GM23338 (cell line): ENCODE measurements at regions not wholly inside any gene's neighbourhood (a gene's known extent, or its start where the extent isn't known, plus 50 kb on each side); places are given as distances from the start of the nearest gene placed in this dataset.
A peak's percentile ranks its signal among the peaks of the same experiment; 100 is the strongest.

Experiments
- ATAC-seq: fragments of 200-7000 bp; cut with Tn5 transposase; 3 replicates; pipeline ENCODE4 v1.9.1; 2020
- DNase-seq: peaks from one replicate; pipeline ENCODE4 v3.0.0-alpha.2; 2015; ENCODE audit warnings: low spot score
- H2AFZ ChIP-seq: fragments of 200-600 bp; sonication (generic); 2 replicates; pipeline ENCODE4 v1.8.0; 2016; ENCODE audit warnings: antibody characterized with exemption, mild to moderate bottlenecking, moderate library complexity
- H3F3A ChIP-seq: fragments of 200-600 bp; sonication (generic); replicated peaks from 2 replicates; pipeline ENCODE4 v1.8.0; 2017; ENCODE audit warnings: antibody characterized with exemption, mixed run types, low read depth
- H3K27ac ChIP-seq: fragments of 200-600 bp; sonication (generic); 2 replicates; pipeline ENCODE4 v1.6.1; 2016; ENCODE audit warnings: low read depth
- H3K27me3 ChIP-seq: fragments of 200-600 bp; sonication (generic); 2 replicates; pipeline ENCODE4 v1.8.0; 2016; ENCODE audit warnings: mild to moderate bottlenecking, mixed run types, moderate library complexity; ENCODE audit not compliant: insufficient read depth
- H3K36me3 ChIP-seq: fragments of 200-600 bp; sonication (generic); 2 replicates; pipeline ENCODE4 v1.8.0; 2016; ENCODE audit warnings: mild to moderate bottlenecking; ENCODE audit not compliant: insufficient read depth
- H3K4me1 ChIP-seq: fragments of 200-600 bp; sonication (generic); 2 replicates; pipeline ENCODE4 v1.8.0; 2016; ENCODE audit warnings: mild to moderate bottlenecking, moderate library complexity; ENCODE audit not compliant: insufficient read depth
- H3K4me2 ChIP-seq: fragments of 200-600 bp; sonication (generic); 2 replicates; pipeline ENCODE4 v1.7.1; 2017; ENCODE audit warnings: mixed run types
- H3K4me3 ChIP-seq: fragments of 200-600 bp; sonication (generic); 2 replicates; pipeline ENCODE4 v1.6.1; 2016; ENCODE audit warnings: mixed run types
- H3K79me2 ChIP-seq: fragments of 200-600 bp; sonication (generic); replicated peaks from 2 replicates; pipeline ENCODE4 v1.8.0; 2017; ENCODE audit warnings: mild to moderate bottlenecking; ENCODE audit not compliant: insufficient read depth
- H3K9me2 ChIP-seq: fragments of 200-600 bp; sonication (generic); 2 replicates; pipeline ENCODE4 v1.8.0; 2017; ENCODE audit not compliant: insufficient read depth
- H4K20me1 ChIP-seq: fragments of 200-600 bp; sonication (generic); replicated peaks from 2 replicates; pipeline ENCODE4 v1.8.0; 2017; ENCODE audit warnings: mild to moderate bottlenecking; ENCODE audit not compliant: insufficient read depth
- H3K27ac Mint-ChIP-seq: 2 replicates; pipeline ENCODE4 v1.8.0; 2020; ENCODE audit warnings: inconsistent platforms, mild to moderate bottlenecking, moderate library complexity, mixed read lengths
- H3K27me3 Mint-ChIP-seq: 3 replicates; pipeline ENCODE4 v1.8.0; 2022; ENCODE audit warnings: low read depth, mild to moderate bottlenecking, moderate library complexity, mixed read lengths, inconsistent platforms; ENCODE audit not compliant: insufficient read depth, poor library complexity
- H3K36me3 Mint-ChIP-seq: 3 replicates; pipeline ENCODE4 v1.8.0; 2021; ENCODE audit warnings: low read depth, mild to moderate bottlenecking, inconsistent platforms, moderate library complexity, mixed read lengths
- H3K4me1 Mint-ChIP-seq: 3 replicates; pipeline ENCODE4 v1.8.0; 2020; ENCODE audit warnings: mild to moderate bottlenecking, inconsistent platforms, mixed read lengths
- H3K4me3 Mint-ChIP-seq: 3 replicates; pipeline ENCODE4 v1.8.0; 2021; ENCODE audit warnings: moderate library complexity, mild to moderate bottlenecking, inconsistent platforms, mixed read lengths
- H3K9me3 Mint-ChIP-seq: 3 replicates; pipeline ENCODE4 v1.8.0; 2020; ENCODE audit warnings: moderate library complexity, mild to moderate bottlenecking, inconsistent platforms, mixed read lengths
- CREB1 ChIP-seq: fragments of 250-450 bp; sonication (Bioruptor Pico); IDR thresholded peaks from 2 replicates; pipeline ENCODE4 v1.5.0; 2020; ENCODE audit warnings: low read depth, mild to moderate bottlenecking, moderate library complexity
- CTCF ChIP-seq, 2 experiments: fragments of 200-600 bp in 1 of 2; sonication (generic) in 1 of 2; conservative IDR thresholded peaks; 2 replicates each; pipeline versions ENCODE4 v1.5.1 to v1.6.1; 2016 to 2017; ENCODE audit warnings: antibody characterized with exemption in 2 of 2, low read depth in 2 of 2, mild to moderate bottlenecking in 2 of 2, moderate library complexity in 1 of 2
- EZH2 ChIP-seq: fragments of 200-600 bp; sonication (generic); IDR thresholded peaks from one replicate; pipeline ENCODE4 v1.8.0; 2017; ENCODE audit warnings: antibody characterized with exemption, mild to moderate bottlenecking, low read depth; ENCODE audit not compliant: unreplicated experiment
- EZH2phosphoT487 ChIP-seq: fragments of 200-600 bp; sonication (generic); IDR thresholded peaks from one replicate; pipeline ENCODE4 v1.8.1; 2018; ENCODE audit warnings: antibody characterized with exemption; ENCODE audit not compliant: unreplicated experiment
- JUNB ChIP-seq: IDR thresholded peaks from one replicate; pipeline ENCODE4 v1.6.1; 2016; ENCODE audit warnings: antibody characterized with exemption; ENCODE audit not compliant: unreplicated experiment
- NANOG ChIP-seq: IDR thresholded peaks from 2 replicates; pipeline ENCODE4 v1.6.1; 2016; ENCODE audit warnings: antibody characterized with exemption, borderline replicate concordance
- STAT1 ChIP-seq: IDR thresholded peaks from one replicate; pipeline ENCODE4 v1.6.1; 2016; ENCODE audit warnings: antibody characterized with exemption; ENCODE audit not compliant: unreplicated experiment
- ZNF114 ChIP-seq: fragments of 250-450 bp; sonication (Bioruptor Pico); IDR thresholded peaks from 2 replicates; pipeline ENCODE4 v1.5.0; 2020; ENCODE audit warnings: mild to moderate bottlenecking, moderate library complexity
- ZNF331 ChIP-seq: fragments of 250-450 bp; sonication (Bioruptor Pico); IDR thresholded peaks from 2 replicates; pipeline ENCODE4 v1.5.0; 2020; ENCODE audit warnings: low read depth, mild to moderate bottlenecking, moderate library complexity
- ZNF462 ChIP-seq: fragments of 250-450 bp; sonication (Bioruptor Pico); IDR thresholded peaks from 2 replicates; pipeline ENCODE4 v1.5.0; 2020; ENCODE audit warnings: mild to moderate bottlenecking, moderate library complexity
- TF ChIP-seq, protein P1 (sequence below): IDR thresholded peaks from one replicate; pipeline ENCODE4 v1.6.1; 2018; ENCODE audit warnings: antibody characterized with exemption; ENCODE audit not compliant: unreplicated experiment

DNA sequence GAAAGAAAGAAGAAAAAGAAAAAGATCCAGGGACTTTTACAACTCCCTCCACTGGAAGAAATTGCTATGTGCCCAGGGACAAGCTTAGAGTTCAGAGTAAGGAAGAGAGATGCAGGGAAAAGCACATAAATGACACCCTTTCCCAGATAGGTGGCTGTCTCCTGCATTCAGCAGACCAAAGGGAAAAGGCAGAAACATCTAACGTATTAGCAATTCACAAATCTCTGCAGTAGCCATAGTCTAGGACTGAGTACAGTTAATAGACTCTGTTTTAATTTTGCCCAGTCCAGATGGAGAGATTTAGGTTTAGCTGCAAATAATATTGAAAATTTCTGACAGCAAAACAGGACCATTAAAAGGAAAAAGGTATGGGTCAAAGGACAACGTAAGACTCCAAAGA lies 71.3 kb upstream of the TNFRSF21 start:
- H3K36me3 ChIP-seq: no peaks in the 10 kb centered on the region
- no peaks in the 10 kb centered on the region for H3F3A ChIP-seq
- peak overlapping the region; percentile 19; the same call in 1 of the 2 replicates for H2AFZ ChIP-seq
- H3K4me3 ChIP-seq: no peak overlapping the region
- Mint-ChIP-seq H3K27me3 (no peaks in the 10 kb centered on the region), H3K27ac (no peak overlapping the region), H3K4me3 (no peak overlapping the region), H3K4me1 (peaks cover 6% of the 10 kb centered on the region), H3K9me3 (no peaks in the 10 kb centered on the region), H3K36me3 (no peaks in the 10 kb centered on the region; the same call in 2 of the 3 replicates)
- no peaks in the 10 kb centered on the region for H3K79me2 ChIP-seq
- no peaks in the 10 kb centered on the region for H3K27me3 ChIP-seq
- no peaks in the 10 kb centered on the region for H3K4me1 ChIP-seq
- DNase-seq: no peak
- H3K27ac ChIP-seq: no peak overlapping the region
- H3K4me2 ChIP-seq: no peak overlapping the region
- no peaks in the 10 kb centered on the region for H4K20me1 ChIP-seq
- ATAC-seq: no peak
- H3K9me2 ChIP-seq: 0 out of 2 replicates have a peak, but pooled peaks cover 10% of the 10 kb centered on the region
- TF ChIP-seq EZH2 (no peak), ZNF114 (CRISPR knock-in tag) (no peak), STAT1 (no peak)

DNA sequence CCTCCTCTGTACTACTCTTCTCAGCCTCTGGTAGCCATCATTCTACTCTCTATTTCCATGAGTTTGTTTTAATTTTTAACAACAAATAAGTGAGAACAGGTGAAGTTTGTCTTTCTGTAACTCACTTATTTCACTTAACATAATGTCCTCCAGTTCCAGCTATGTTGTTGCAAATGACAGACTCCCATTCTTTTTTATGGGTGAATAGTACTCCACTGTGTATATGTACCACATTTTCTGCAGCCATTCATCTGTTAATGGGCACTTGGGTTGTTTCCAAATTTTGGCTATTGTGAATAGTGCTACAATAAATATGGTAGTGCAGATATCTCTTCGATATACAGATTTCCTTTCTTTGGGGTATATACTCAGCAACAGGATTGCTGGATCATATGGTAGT lies 73.7 kb upstream of the TNFRSF21 start:
- Histone ChIP-seq H2AFZ (no peak overlapping the region), H3K9me2 (peaks cover 10% of the 10 kb centered on the region; the same call in 1 of the 2 replicates), H3K27me3 (no peaks in the 10 kb centered on the region), H3K4me1 (no peaks in the 10 kb centered on the region), H4K20me1 (no peaks in the 10 kb centered on the region), H3K36me3 (no peaks in the 10 kb centered on the region), H3K4me3 (no peak overlapping the region), H3K27ac (no peak overlapping the region), H3K79me2 (no peaks in the 10 kb centered on the region), H3F3A (no peaks in the 10 kb centered on the region), H3K4me2 (no peak overlapping the region)
- Mint-ChIP-seq H3K27ac (no peak overlapping the region), H3K4me1 (peaks cover 6% of the 10 kb centered on the region), H3K9me3 (no peaks in the 10 kb centered on the region), H3K36me3 (no peaks in the 10 kb centered on the region; the same call in 2 of the 3 replicates), H3K4me3 (no peak overlapping the region), H3K27me3 (no peaks in the 10 kb centered on the region)
- no peak for ATAC-seq
- no peak for DNase-seq
- no peak for TF ChIP-seq CREB1 (CRISPR knock-in tag)
- no peak for TF ChIP-seq ZNF462 (CRISPR knock-in tag)
- TF ChIP-seq JUNB: no peak
- TF ChIP-seq, protein P1, sequence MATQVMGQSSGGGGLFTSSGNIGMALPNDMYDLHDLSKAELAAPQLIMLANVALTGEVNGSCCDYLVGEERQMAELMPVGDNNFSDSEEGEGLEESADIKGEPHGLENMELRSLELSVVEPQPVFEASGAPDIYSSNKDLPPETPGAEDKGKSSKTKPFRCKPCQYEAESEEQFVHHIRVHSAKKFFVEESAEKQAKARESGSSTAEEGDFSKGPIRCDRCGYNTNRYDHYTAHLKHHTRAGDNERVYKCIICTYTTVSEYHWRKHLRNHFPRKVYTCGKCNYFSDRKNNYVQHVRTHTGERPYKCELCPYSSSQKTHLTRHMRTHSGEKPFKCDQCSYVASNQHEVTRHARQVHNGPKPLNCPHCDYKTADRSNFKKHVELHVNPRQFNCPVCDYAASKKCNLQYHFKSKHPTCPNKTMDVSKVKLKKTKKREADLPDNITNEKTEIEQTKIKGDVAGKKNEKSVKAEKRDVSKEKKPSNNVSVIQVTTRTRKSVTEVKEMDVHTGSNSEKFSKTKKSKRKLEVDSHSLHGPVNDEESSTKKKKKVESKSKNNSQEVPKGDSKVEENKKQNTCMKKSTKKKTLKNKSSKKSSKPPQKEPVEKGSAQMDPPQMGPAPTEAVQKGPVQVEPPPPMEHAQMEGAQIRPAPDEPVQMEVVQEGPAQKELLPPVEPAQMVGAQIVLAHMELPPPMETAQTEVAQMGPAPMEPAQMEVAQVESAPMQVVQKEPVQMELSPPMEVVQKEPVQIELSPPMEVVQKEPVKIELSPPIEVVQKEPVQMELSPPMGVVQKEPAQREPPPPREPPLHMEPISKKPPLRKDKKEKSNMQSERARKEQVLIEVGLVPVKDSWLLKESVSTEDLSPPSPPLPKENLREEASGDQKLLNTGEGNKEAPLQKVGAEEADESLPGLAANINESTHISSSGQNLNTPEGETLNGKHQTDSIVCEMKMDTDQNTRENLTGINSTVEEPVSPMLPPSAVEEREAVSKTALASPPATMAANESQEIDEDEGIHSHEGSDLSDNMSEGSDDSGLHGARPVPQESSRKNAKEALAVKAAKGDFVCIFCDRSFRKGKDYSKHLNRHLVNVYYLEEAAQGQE: no peak
- no peak for TF ChIP-seq ZNF114 (CRISPR knock-in tag)
- no peak for TF ChIP-seq ZNF331 (CRISPR knock-in tag)
- no peak for TF ChIP-seq NANOG
- TF ChIP-seq EZH2phosphoT487: no peak
- no peak for TF ChIP-seq EZH2
- no peak for TF ChIP-seq CTCF (conservative IDR thresholded peaks at IDR 0.05; ENCODE audit: low read depth in 2 of 2)
